IMR-90 (cell line): ENCODE measurements at regions not wholly inside any gene's neighbourhood (a gene's known extent, or its start where the extent isn't known, plus 50 kb on each side); places are given as distances from the start of the nearest gene placed in this dataset.

ENCODE experiments used
- ATAC-seq: fragments of 200-7000 bp; cut with Tn5 transposase; 2 replicates; pipeline ENCODE4 v1.9.1; 2020; ENCODE audit warnings: low read depth, mild to moderate bottlenecking, moderate library complexity
- BruUV-seq: library from RNA; stranded (reverse); fragments of 400-500 nt; replicated peaks from 2 replicates; lab custom pipeline; 2021; lab: Mats Ljungman, UMichigan
- CTCF ChIA-PET: fragments of 300-600 bp; formaldehyde crosslinking; extraction: SDS; loops from one replicate; lab custom pipeline; 2021; ENCODE audit warnings: antibody characterized with exemption; lab: Yijun Ruan, JAX
- POLR2A ChIA-PET: fragments of 300-600 bp; sonication (Branson Sonifier 250); formaldehyde crosslinking; loops from one replicate; lab custom pipeline; 2022; ENCODE audit warnings: antibody characterized with exemption; ENCODE audit not compliant: unreplicated experiment; lab: Charles Lee
- DNase-seq: peaks from one replicate; pipeline ENCODE4 v3.0.0; 2013
- H2AFZ ChIP-seq: replicated peaks from 2 replicates; pipeline ENCODE3; 2013; ENCODE audit warnings: low read length, mild to moderate bottlenecking; ENCODE audit not compliant: poor library complexity
- H2AK5ac ChIP-seq: 2 replicates; pipeline ENCODE4 v1.6.1; 2013; ENCODE audit warnings: low read depth, low read length, inconsistent platforms
- H2AK9ac ChIP-seq: replicated peaks from 2 replicates; pipeline ENCODE3; 2013; ENCODE audit warnings: mild to moderate bottlenecking, low read depth, low read length, moderate library complexity; ENCODE audit not compliant: poor library complexity
- H2BK120ac ChIP-seq: 2 replicates; pipeline ENCODE4 v1.6.1; 2013; ENCODE audit warnings: low read depth, low read length, inconsistent platforms
- H2BK15ac ChIP-seq: 3 replicates; pipeline ENCODE4 v1.6.1; 2013; ENCODE audit warnings: low read depth, low read length, inconsistent platforms
- H2BK20ac ChIP-seq: 2 replicates; pipeline ENCODE4 v1.6.1; 2013; ENCODE audit warnings: low read depth, mild to moderate bottlenecking, inconsistent platforms, low read length, moderate library complexity
- H2BK5ac ChIP-seq: 2 replicates; pipeline ENCODE4 v1.6.1; 2013; ENCODE audit warnings: mild to moderate bottlenecking, low read depth, low read length, inconsistent platforms; ENCODE audit not compliant: poor library complexity, severe bottlenecking
- H3K14ac ChIP-seq: replicated peaks from 2 replicates; pipeline ENCODE4 v1.6.1; 2013; ENCODE audit warnings: low read depth, low read length, inconsistent platforms
- H3K18ac ChIP-seq: 2 replicates; pipeline ENCODE4 v1.6.1; 2013; ENCODE audit warnings: low read depth, low read length, control low read depth
- H3K23ac ChIP-seq: 2 replicates; pipeline ENCODE4 v1.6.1; 2013; ENCODE audit warnings: low read depth, low read length, inconsistent platforms
- H3K27ac ChIP-seq: 2 replicates; pipeline ENCODE4 v1.5.1; 2013; ENCODE audit warnings: mild to moderate bottlenecking, control low read depth, low read length; ENCODE audit not compliant: insufficient read depth
- H3K27me3 ChIP-seq: 2 replicates; pipeline ENCODE4 v1.6.1; 2013; ENCODE audit warnings: low read length; ENCODE audit not compliant: control insufficient read depth, insufficient read depth
- H3K36me3 ChIP-seq: 2 replicates; pipeline ENCODE4 v1.6.1; 2013; ENCODE audit warnings: low read length, mixed read lengths; ENCODE audit not compliant: control insufficient read depth, insufficient read depth
- H3K4ac ChIP-seq: 2 replicates; pipeline ENCODE4 v1.6.1; 2013; ENCODE audit warnings: low read depth, low read length, inconsistent platforms
- H3K4me1 ChIP-seq: 2 replicates; pipeline ENCODE4 v1.6.1; 2013; ENCODE audit warnings: low read length, mixed read lengths; ENCODE audit not compliant: control insufficient read depth, insufficient read depth
- H3K4me2 ChIP-seq: 2 replicates; pipeline ENCODE4 v1.6.1; 2013; ENCODE audit warnings: low read depth, mild to moderate bottlenecking, control low read depth, low read length, moderate library complexity
- H3K4me3 ChIP-seq: 2 replicates; pipeline ENCODE4 v1.5.1; 2013; ENCODE audit warnings: low read depth, mild to moderate bottlenecking, control low read depth, low read length, moderate library complexity; ENCODE audit not compliant: insufficient read depth
- H3K56ac ChIP-seq: 2 replicates; pipeline ENCODE4 v1.6.1; 2013; ENCODE audit warnings: low read length, inconsistent platforms; ENCODE audit not compliant: insufficient read depth; ENCODE audit errors: extremely low read depth
- H3K79me1 ChIP-seq, 2 experiments: 2 replicates each; pipeline ENCODE4 v1.6.1; 2013; ENCODE audit warnings: low read length in 2 of 2, inconsistent platforms in 1 of 2, low read depth in 1 of 2
- H3K9ac ChIP-seq: 2 replicates; pipeline ENCODE4 v1.6.1; 2013; ENCODE audit warnings: low read depth, low read length, control low read depth
- H3K9me1 ChIP-seq: 2 replicates; pipeline ENCODE4 v1.6.1; 2013; ENCODE audit warnings: low read length, inconsistent platforms; ENCODE audit not compliant: insufficient read depth
- H3K9me3 ChIP-seq: 2 replicates; pipeline ENCODE4 v1.6.1; 2013; ENCODE audit warnings: low read length; ENCODE audit not compliant: control insufficient read depth, insufficient read depth
- H4K20me1 ChIP-seq: 2 replicates; pipeline ENCODE4 v1.6.1; 2013; ENCODE audit warnings: low read length, inconsistent platforms; ENCODE audit not compliant: insufficient read depth
- H4K5ac ChIP-seq: 2 replicates; pipeline ENCODE4 v1.6.1; 2013; ENCODE audit warnings: mild to moderate bottlenecking, low read depth, low read length, control low read depth
- H4K8ac ChIP-seq, 2 experiments: 2 replicates each; pipeline ENCODE4 v1.6.1; 2013; ENCODE audit warnings: low read depth in 2 of 2, low read length in 2 of 2, control low read depth in 1 of 2, inconsistent platforms in 1 of 2
- H4K91ac ChIP-seq: 2 replicates; pipeline ENCODE4 v1.6.1; 2013; ENCODE audit warnings: low read depth, low read length, inconsistent platforms; ENCODE audit not compliant: insufficient read depth
- BHLHE40 ChIP-seq: fragments of 150-350 bp; IDR thresholded peaks from 2 replicates; pipeline ENCODE4 v1.6.1; 2016; ENCODE audit warnings: mild to moderate bottlenecking, low read depth, low read length
- CEBPB ChIP-seq: IDR thresholded peaks from 2 replicates; pipeline ENCODE4 v1.6.1; 2012; ENCODE audit warnings: low read depth, low read length, improper control_type of control experiment
- FOS ChIP-seq: fragments of 150-350 bp; IDR thresholded peaks from 2 replicates; pipeline ENCODE4 v1.6.1; 2016; ENCODE audit warnings: low read depth, low read length
- MAFK ChIP-seq: IDR thresholded peaks from 2 replicates; pipeline ENCODE4 v1.6.1; 2012; ENCODE audit warnings: low read depth, low read length, improper control_type of control experiment
- SMC3 ChIP-seq: fragments of 150-350 bp; IDR thresholded peaks from 2 replicates; pipeline ENCODE4 v1.6.1; 2016; ENCODE audit warnings: low read depth, mild to moderate bottlenecking, antibody characterized with exemption, low read length, moderate library complexity
- USF2 ChIP-seq: fragments of 150-350 bp; IDR thresholded peaks from 2 replicates; pipeline ENCODE4 v1.6.1; 2017; ENCODE audit warnings: mild to moderate bottlenecking, antibody characterized with exemption, low read length, low read depth
- WGBS, 2 experiments: methylation state at CpG; one replicate each; pipeline versions ENCODE4 v1.1.5 to v1.1.7; 2013; ENCODE audit warnings: missing lambda C conversion rate in 2 of 2; ENCODE audit not compliant: insufficient read length in 1 of 2; ENCODE audit errors: extremely low coverage in 2 of 2; 5-methylcytosine and 5-hydroxymethylcytosine counted together
- dilution Hi-C: fragments of 300-500 bp; cut with HindIII; formaldehyde crosslinking; loops from one replicate; pipeline ENCODE4 v1.14.3; 2018; ENCODE audit warnings: low sequenced_read_pairs; ENCODE audit not compliant: unreplicated experiment
- in situ Hi-C: fragments of 300-500 bp; cut with MboI; formaldehyde crosslinking; loops from 3 replicates; pipeline ENCODE4 v1.14.3; 2019; ENCODE audit warnings: low sequenced_read_pairs, inconsistent platforms, mixed read lengths
- intact Hi-C: fragments of 100-400 bp; cut with micrococcal nuclease; formaldehyde crosslinking; loops from 2 replicates; pipeline ENCODE4 v1.10.0; 2022

DNA sequence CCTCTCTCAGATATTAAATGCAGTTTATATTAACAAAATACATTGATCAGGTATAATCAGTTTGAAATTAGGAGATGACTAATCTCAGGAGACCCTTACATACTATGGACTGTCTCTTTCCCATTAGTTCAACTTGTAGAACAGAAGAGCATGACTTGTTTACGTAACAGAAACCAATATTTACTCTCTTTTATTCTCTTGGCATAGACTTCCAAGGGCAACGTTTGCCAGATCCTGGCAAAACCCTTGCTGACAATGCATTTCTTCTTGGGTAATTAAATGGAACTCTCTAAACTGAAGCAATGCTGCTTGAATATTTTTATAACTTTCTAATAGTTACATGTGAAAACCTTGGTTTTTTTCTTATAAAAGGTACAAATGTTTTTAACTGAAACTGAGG is 68.3 kb upstream of the MYO16 start:
- Histone ChIP-seq H4K91ac (no peak overlapping the region), H2BK120ac (no peak overlapping the region), H4K20me1 (no peaks in the 10 kb centered on the region), H3K9me1 (no peaks in the 10 kb centered on the region), H2AFZ (no peak overlapping the region), H2AK5ac (no peak overlapping the region), H3K4ac (no peak overlapping the region), H4K8ac (no peak overlapping the region), H3K79me1 (no peaks in the 10 kb centered on the region), H3K36me3 (no peaks in the 10 kb centered on the region), H3K56ac (no peak overlapping the region), H4K5ac (no peak overlapping the region), H2AK9ac (no peak overlapping the region), H3K4me2 (no peak overlapping the region), H3K4me3 (no peak overlapping the region), H3K23ac (no peak overlapping the region), H3K4me1 (no peaks in the 10 kb centered on the region), H3K14ac (no peak overlapping the region), H3K27ac (no peak overlapping the region), H2BK20ac (no peak overlapping the region), H2BK15ac (no peak overlapping the region), H3K9me3 (no peaks in the 10 kb centered on the region; the same call in 1 of the 2 replicates), H2BK5ac (no peak overlapping the region), H3K18ac (no peak overlapping the region), H3K27me3 (no peaks in the 10 kb centered on the region), H3K9ac (no peak overlapping the region)
- BruUV-seq, result no TSS peak
- no peak for TF ChIP-seq BHLHE40
- TF ChIP-seq USF2, result no peak
- 0 out of 2 replicates have a peak, but pooled peaks have one; percentile 34 for TF ChIP-seq MAFK
- no peak for TF ChIP-seq SMC3
- no peak for TF ChIP-seq FOS
- no peak for TF ChIP-seq CEBPB
- ChIA-PET CTCF (interaction anchor here (0.6 kb wide), 1 partner anchor 123 kb away, joined by 3 read pairs; no protein-coding TSS in a partner anchor), POLR2A (no interaction called here)
- dilution Hi-C loops (no loop called here), intact Hi-C loops (no loop called here), in situ Hi-C loops (no loop called here)
- DNase-seq, result no peak
- ATAC-seq, result no peak
- no CpG with 5 or more reads among the region's 2 CpGs for WGBS, 2 experiments
